Activated T-cell treated with anti-CD3 and anti-CD28 coated beads, Interleukin-2, amount 50 U/mL, for 72 hours (primary cell): ENCODE measurements at regions not wholly inside any gene's neighbourhood (a gene's known extent, or its start where the extent isn't known, plus 50 kb on each side); places are given as distances from the start of the nearest gene placed in this dataset.
A peak's percentile ranks its signal among the peaks of the same experiment; 100 is the strongest.

Experiments
- ATAC-seq, 2 donors: fragments of 150-1000 bp; cut with Tn5 transposase; replicated peaks in 1 of 2; 2 replicates each; pipeline ENCODE4 v1.10.0; 2021; ENCODE audit warnings: moderate library complexity in 2 of 2, mild to moderate bottlenecking in 1 of 2
- DNase-seq, 2 donors: peaks; one replicate each; pipeline ENCODE4 v3.0.0; 2021 to 2022; ENCODE audit warnings: mixed read lengths in 1 of 2
- H3K27ac Mint-ChIP-seq: one replicate; pipeline ENCODE4 v1.8.0; 2022; ENCODE audit warnings: mild to moderate bottlenecking, moderate library complexity, mixed read lengths
- H3K27me3 Mint-ChIP-seq: one replicate; pipeline ENCODE4 v1.8.0; 2022; ENCODE audit warnings: low read depth, mixed read lengths
- H3K36me3 Mint-ChIP-seq, 2 donors: one replicate each; pipeline ENCODE4 v1.8.0; 2022; ENCODE audit warnings: mixed read lengths in 2 of 2, mild to moderate bottlenecking in 1 of 2; ENCODE audit not compliant: insufficient read depth in 2 of 2
- H3K4me1 Mint-ChIP-seq: one replicate; pipeline ENCODE4 v1.8.0; 2022; ENCODE audit warnings: low read depth, mixed read lengths
- H3K4me3 Mint-ChIP-seq, 2 donors: one replicate each; pipeline ENCODE4 v1.8.0; 2022; ENCODE audit warnings: mild to moderate bottlenecking in 2 of 2, mixed read lengths in 2 of 2, moderate library complexity in 2 of 2
- H3K9me3 Mint-ChIP-seq, 2 donors: one replicate each; pipeline ENCODE4 v1.8.0; 2022; ENCODE audit warnings: mixed read lengths in 2 of 2

GRCh38 chr3:107064405-107065060, 312.7 kb upstream of the CCDC54 start:
- Mint-ChIP-seq H3K27me3 (peaks cover 31% of the 10 kb centered on the region), H3K27ac (no peak overlapping the region)
- ATAC-seq, result peak; percentile 62 to 70

GRCh38 chr3:107065094-107065861, 312.0 kb upstream of the CCDC54 start:
- Mint-ChIP-seq H3K4me3 (peak overlapping the region; percentile 29 to 73), H3K36me3 (peaks cover 0 to 5% of the 10 kb centered on the region in 2 donors), H3K27ac (no peak overlapping the region), H3K9me3 (peaks cover 0 to 3% of the 10 kb centered on the region in 2 donors), H3K4me1 (peaks cover 18% of the 10 kb centered on the region), H3K27me3 (peaks cover 31% of the 10 kb centered on the region)
- ATAC-seq (no peak), DNase-seq (no peak)

More at GRCh38 chr3:107064405-107065060, 312.7 kb upstream of the CCDC54 start:
- peak; percentile 61 to 70 for DNase-seq
- Mint-ChIP-seq H3K9me3 (peaks cover 0 to 3% of the 10 kb centered on the region in 2 donors), H3K4me1 (peaks cover 18% of the 10 kb centered on the region), H3K36me3 (peaks cover 0 to 5% of the 10 kb centered on the region in 2 donors), H3K4me3 (peak overlapping the region in 1 of 2 donors; percentile 48)

- no peak overlapping the region for H3K27ac Mint-ChIP-seq
- no peak overlapping the region for H3K4me3 Mint-ChIP-seq
- DNase-seq (no peak), ATAC-seq (no peak)
- peaks cover 18% of the 10 kb centered on the region for H3K4me1 Mint-ChIP-seq
- H3K27me3 Mint-ChIP-seq, result peaks cover 24% of the 10 kb centered on the region
- H3K9me3 Mint-ChIP-seq, result peaks cover 0 to 3% of the 10 kb centered on the region in 2 donors
- H3K36me3 Mint-ChIP-seq, result peaks cover 0 to 5% of the 10 kb centered on the region in 2 donors
Observed at GRCh38 chr3:107067421-107067820, 309.8 kb upstream of the CCDC54 start.

- no peak for ATAC-seq
- H3K4me1 Mint-ChIP-seq, result peaks cover 18% of the 10 kb centered on the region
Observed at GRCh38 chr3:107068980-107069379, 308.3 kb upstream of the CCDC54 start.

GRCh38 chr3:107076946-107077345, 300.3 kb upstream of the CCDC54 start:
- ATAC-seq, result no peak
- Mint-ChIP-seq H3K9me3 (no peaks in the 10 kb centered on the region), H3K27ac (no peak overlapping the region), H3K27me3 (no peaks in the 10 kb centered on the region), H3K4me1 (no peaks in the 10 kb centered on the region), H3K4me3 (no peak overlapping the region), H3K36me3 (no peaks in the 10 kb centered on the region)
- DNase-seq, result no peak

More at GRCh38 chr3:107068980-107069379, 308.3 kb upstream of the CCDC54 start:
- no peak overlapping the region for H3K27ac Mint-ChIP-seq
- no peak overlapping the region for H3K4me3 Mint-ChIP-seq
- peaks cover 0 to 3% of the 10 kb centered on the region in 2 donors for H3K9me3 Mint-ChIP-seq
- H3K36me3 Mint-ChIP-seq, result peaks cover 0 to 5% of the 10 kb centered on the region in 2 donors
- DNase-seq, result no peak
- peaks cover 16% of the 10 kb centered on the region for H3K27me3 Mint-ChIP-seq

GRCh38 chr3:107077391-107077790, 299.8 kb upstream of the CCDC54 start:
- no peak for DNase-seq
- H3K27ac Mint-ChIP-seq, result no peak overlapping the region
- no peaks in the 10 kb centered on the region for H3K27me3 Mint-ChIP-seq
- ATAC-seq, result no peak
- no peak overlapping the region for H3K4me3 Mint-ChIP-seq
- no peaks in the 10 kb centered on the region for H3K36me3 Mint-ChIP-seq
- no peaks in the 10 kb centered on the region for H3K4me1 Mint-ChIP-seq
- no peaks in the 10 kb centered on the region for H3K9me3 Mint-ChIP-seq

- DNase-seq (no peak), ATAC-seq (no peak)
- H3K27ac Mint-ChIP-seq, result no peak overlapping the region
- H3K4me3 Mint-ChIP-seq, result no peak overlapping the region
- no peaks in the 10 kb centered on the region for H3K9me3 Mint-ChIP-seq
- no peaks in the 10 kb centered on the region for H3K4me1 Mint-ChIP-seq
- no peaks in the 10 kb centered on the region for H3K36me3 Mint-ChIP-seq
- no peaks in the 10 kb centered on the region for H3K27me3 Mint-ChIP-seq
Observed at GRCh38 chr3:107082527-107082926, 294.7 kb upstream of the CCDC54 start.

GRCh38 chr3:107085261-107085660, 292.0 kb upstream of the CCDC54 start:
- no peak overlapping the region for H3K4me3 Mint-ChIP-seq
- no peaks in the 10 kb centered on the region for H3K4me1 Mint-ChIP-seq
- ATAC-seq, result no peak
- H3K9me3 Mint-ChIP-seq, result no peaks in the 10 kb centered on the region
- no peak overlapping the region for H3K27ac Mint-ChIP-seq
- no peaks in the 10 kb centered on the region for H3K36me3 Mint-ChIP-seq
- no peak for DNase-seq
- no peaks in the 10 kb centered on the region for H3K27me3 Mint-ChIP-seq

GRCh38 chr3:107092121-107092520, 285.1 kb upstream of the CCDC54 start:
- Mint-ChIP-seq H3K36me3 (no peaks in the 10 kb centered on the region), H3K9me3 (no peaks in the 10 kb centered on the region), H3K4me1 (no peaks in the 10 kb centered on the region), H3K27ac (no peak overlapping the region), H3K27me3 (peaks cover 23% of the 10 kb centered on the region), H3K4me3 (no peak overlapping the region)
- DNase-seq (no peak), ATAC-seq (no peak)

GRCh38 chr3:107098864-107099263, 278.4 kb upstream of the CCDC54 start:
- Mint-ChIP-seq H3K9me3 (peaks cover 0 to 2% of the 10 kb centered on the region in 2 donors), H3K27me3 (peaks cover 12% of the 10 kb centered on the region), H3K36me3 (no peaks in the 10 kb centered on the region), H3K27ac (no peak overlapping the region), H3K4me3 (no peak overlapping the region), H3K4me1 (no peaks in the 10 kb centered on the region)
- ATAC-seq (no peak), DNase-seq (no peak)

- no peak for ATAC-seq
- H3K27me3 Mint-ChIP-seq, result peaks cover 12% of the 10 kb centered on the region
- no peak for DNase-seq
Observed at GRCh38 chr3:107100137-107100536, 277.1 kb upstream of the CCDC54 start.

GRCh38 chr3:107100573-107100972, 276.7 kb upstream of the CCDC54 start:
- Mint-ChIP-seq H3K4me1 (no peaks in the 10 kb centered on the region), H3K36me3 (no peaks in the 10 kb centered on the region), H3K4me3 (no peak overlapping the region), H3K27me3 (peaks cover 12% of the 10 kb centered on the region), H3K27ac (no peak overlapping the region), H3K9me3 (peaks cover 0 to 8% of the 10 kb centered on the region in 2 donors)
- ATAC-seq, result no peak
- no peak for DNase-seq

More at GRCh38 chr3:107100137-107100536, 277.1 kb upstream of the CCDC54 start:
- H3K4me1 Mint-ChIP-seq, result no peaks in the 10 kb centered on the region
- no peaks in the 10 kb centered on the region for H3K36me3 Mint-ChIP-seq
- no peak overlapping the region for H3K27ac Mint-ChIP-seq
- no peak overlapping the region for H3K4me3 Mint-ChIP-seq
- peaks cover 0 to 4% of the 10 kb centered on the region in 2 donors for H3K9me3 Mint-ChIP-seq

- no peak overlapping the region for H3K4me3 Mint-ChIP-seq
- H3K27me3 Mint-ChIP-seq, result no peaks in the 10 kb centered on the region
- no peak for ATAC-seq
Observed at GRCh38 chr3:107103786-107104185, 273.5 kb upstream of the CCDC54 start.

More at GRCh38 chr3:107103786-107104185, 273.5 kb upstream of the CCDC54 start:
- Mint-ChIP-seq H3K36me3 (no peaks in the 10 kb centered on the region), H3K9me3 (peaks cover 0 to 11% of the 10 kb centered on the region in 2 donors), H3K27ac (no peak overlapping the region), H3K4me1 (no peaks in the 10 kb centered on the region)
- no peak for DNase-seq
